ENCODE measurements at regions not wholly inside any gene's neighbourhood (a gene's known extent, or its start where the extent isn't known, plus 50 kb on each side); places are given as distances from the start of the nearest gene placed in this dataset.

GRCh38 chr7:69218576-69218975 lies 379.7 kb upstream of the AUTS2 start:
- CTCF ChIA-PET, result interaction anchor here (0.6 kb wide), 1 partner anchor 1759 kb away, joined by 5 read pairs; no protein-coding TSS in a partner anchor

GRCh38 chr7:69219381-69219780 lies 378.9 kb upstream of the AUTS2 start:
- H3K4me1 ChIP-seq (ENCODE audit: control insufficient read depth, insufficient read depth, low read length), result no peaks in the 10 kb centered on the region
- no peak overlapping the region for H3K27ac ChIP-seq (ENCODE audit: extremely low read depth, low read depth, low read length)
- H3K36me3 ChIP-seq (ENCODE audit: control insufficient read depth in 2 of 2, insufficient read depth in 1 of 2, low read length in 2 of 2), result no peaks in the 10 kb centered on the region
- no peaks in the 10 kb centered on the region for H3K9me3 ChIP-seq (ENCODE audit: control insufficient read depth, insufficient read depth, low read depth, low read length)
- no peak overlapping the region for H3K4me3 ChIP-seq (ENCODE audit: low read depth, low read length)
- no peak for TF ChIP-seq ZNF626 (tag by site-specific recombination; IDR thresholded peaks at IDR 0.05)
- no peak for TF ChIP-seq PRDM4 (tag by site-specific recombination; IDR thresholded peaks at IDR 0.05)
- TF ChIP-seq ZNF138 (tag by site-specific recombination; IDR thresholded peaks at IDR 0.05; ENCODE audit: borderline replicate concordance), result no peak
- no peak for TF ChIP-seq BCL11B (tag by site-specific recombination; IDR thresholded peaks at IDR 0.05; ENCODE audit: low read depth)
- CTCF ChIA-PET, result interaction anchor here (0.6 to 0.7 kb wide), 2 partner anchors 360 to 1365 kb away, joined by 3 read pairs; no protein-coding TSS in a partner anchor
- POLR2A ChIA-PET, result no interaction called here

More at GRCh38 chr7:69218576-69218975, 379.7 kb upstream of the AUTS2 start:
- no peak for TF ChIP-seq ZNF174 (tag by site-specific recombination; IDR thresholded peaks at IDR 0.05)
- no peak for TF ChIP-seq ZNF544 (tag by site-specific recombination; IDR thresholded peaks at IDR 0.05)
- no peak for TF ChIP-seq PRDM10 (tag by site-specific recombination; IDR thresholded peaks at IDR 0.05)
- TF ChIP-seq YY2 (tag by site-specific recombination; IDR thresholded peaks at IDR 0.05), result no peak
- TF ChIP-seq HIC1 (tag by site-specific recombination; IDR thresholded peaks at IDR 0.05), result no peak
- TF ChIP-seq GFI1B (tag by site-specific recombination; IDR thresholded peaks at IDR 0.05), result no peak
- TF ChIP-seq ZNF785 (tag by site-specific recombination; IDR thresholded peaks at IDR 0.05), result no peak
- TF ChIP-seq BCL11B (tag by site-specific recombination; IDR thresholded peaks at IDR 0.05; ENCODE audit: low read depth), result no peak
- TF ChIP-seq MZF1 (tag by site-specific recombination; IDR thresholded peaks at IDR 0.05; ENCODE audit: borderline replicate concordance), result no peak
- no peak for TF ChIP-seq PBX3 (CRISPR knock-in tag; IDR thresholded peaks at IDR 0.05)
- TF ChIP-seq ZNF791 (tag by site-specific recombination; IDR thresholded peaks at IDR 0.05), result no peak
- no peak for TF ChIP-seq SALL2 (tag by site-specific recombination; IDR thresholded peaks at IDR 0.05; ENCODE audit: borderline replicate concordance)
- no peak for TF ChIP-seq SP7 (tag by site-specific recombination; IDR thresholded peaks at IDR 0.05)
- Histone ChIP-seq H3K36me3 (ENCODE audit: control insufficient read depth in 2 of 2, insufficient read depth in 1 of 2, low read length in 2 of 2) (no peaks in the 10 kb centered on the region), H3K9me3 (ENCODE audit: control insufficient read depth, insufficient read depth, low read depth, low read length) (no peaks in the 10 kb centered on the region), H3K27ac (ENCODE audit: extremely low read depth, low read depth, low read length) (no peak overlapping the region), H3K4me3 (ENCODE audit: low read depth, low read length) (no peak overlapping the region), H3K4me1 (ENCODE audit: control insufficient read depth, insufficient read depth, low read length) (no peaks in the 10 kb centered on the region)
- POLR2A ChIA-PET, result no interaction called here

Measured in HEK293 (cell line).